Mucosa of rectum (tissue), 2 donors: ENCODE measurements at regions not wholly inside any gene's neighbourhood (a gene's known extent, or its start where the extent isn't known, plus 50 kb on each side); places are given as distances from the start of the nearest gene placed in this dataset.

Source experiments
- H3K27ac ChIP-seq, 2 donors: one replicate each; pipeline ENCODE4 v1.7.0; 2013; ENCODE audit warnings: inconsistent platforms in 2 of 2, low read depth in 2 of 2, low read length in 2 of 2
- H3K27me3 ChIP-seq, 2 donors: one replicate each; pipeline ENCODE4 v1.7.0; 2013; ENCODE audit warnings: low read length in 2 of 2; ENCODE audit not compliant: control insufficient read depth in 2 of 2, insufficient read depth in 2 of 2
- H3K36me3 ChIP-seq, 2 donors: one replicate each; pipeline ENCODE4 v1.7.0; 2013; ENCODE audit warnings: low read length in 2 of 2; ENCODE audit not compliant: control insufficient read depth in 2 of 2, insufficient read depth in 2 of 2
- H3K4me1 ChIP-seq, 2 donors: one replicate each; pipeline ENCODE4 v1.7.0; 2013; ENCODE audit warnings: low read length in 2 of 2, mild to moderate bottlenecking in 1 of 2; ENCODE audit not compliant: control insufficient read depth in 2 of 2, insufficient read depth in 2 of 2
- H3K4me3 ChIP-seq, 2 donors: one replicate each; pipeline ENCODE4 v1.7.0; 2013; ENCODE audit warnings: low read length in 2 of 2
- H3K9ac ChIP-seq, 2 donors: one replicate each; pipeline ENCODE4 v1.7.0; 2013; ENCODE audit warnings: low read length in 2 of 2, low read depth in 1 of 2, mild to moderate bottlenecking in 1 of 2
- H3K9me3 ChIP-seq, 2 donors: one replicate each; pipeline ENCODE4 v1.7.0; 2013; ENCODE audit warnings: low read length in 2 of 2; ENCODE audit not compliant: control insufficient read depth in 2 of 2
- donor health status: healthy.
- donor health status: Normal muscosa, but diverticular disease.

GRCh38 chr20:63099456-63100173 is 92.9 kb upstream of the BHLHE23 start:
- Histone ChIP-seq H3K4me3 (no peak overlapping the region), H3K27me3 (no peaks in the 10 kb centered on the region), H3K36me3 (no peaks in the 10 kb centered on the region), H3K9ac (no peak overlapping the region), H3K27ac (no peak overlapping the region), H3K4me1 (peaks cover 7 to 11% of the 10 kb centered on the region in 2 donors), H3K9me3 (no peaks in the 10 kb centered on the region)

DNA sequence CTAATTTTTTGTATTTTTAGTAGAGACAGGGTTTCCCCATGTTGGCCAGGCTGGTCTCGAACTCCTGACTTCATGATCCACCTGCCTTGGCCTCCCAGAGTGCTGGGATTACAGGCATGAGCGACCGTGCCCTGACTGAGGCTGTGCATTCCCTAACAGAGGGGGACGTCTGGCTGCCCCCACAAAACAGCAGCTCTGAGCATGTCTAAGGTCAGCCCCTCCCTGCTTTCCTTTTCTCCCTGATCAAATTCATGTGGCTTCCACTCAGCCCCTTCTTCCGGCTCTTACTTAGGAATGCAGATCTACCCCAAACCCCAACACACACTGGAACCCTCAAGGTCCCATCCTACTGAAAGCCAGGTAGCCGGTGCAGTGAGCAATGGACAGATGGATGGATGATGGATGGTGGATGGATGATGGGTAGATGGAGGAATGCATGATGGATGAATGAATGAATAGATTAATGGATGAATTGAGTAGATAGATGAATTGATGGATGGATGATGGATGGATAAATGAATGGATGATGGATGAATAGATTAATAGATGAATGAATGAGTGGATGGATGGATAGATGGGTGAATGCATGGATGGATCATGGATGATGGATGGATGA is 91.5 kb upstream of the BHLHE23 start:
- H3K4me1 ChIP-seq, result peaks cover 7 to 11% of the 10 kb centered on the region in 2 donors
- H3K9me3 ChIP-seq, result no peaks in the 10 kb centered on the region
- no peaks in the 10 kb centered on the region for H3K27me3 ChIP-seq
- no peaks in the 10 kb centered on the region for H3K36me3 ChIP-seq
- no peak overlapping the region for H3K9ac ChIP-seq
- H3K27ac ChIP-seq, result no peak overlapping the region
- H3K4me3 ChIP-seq, result no peak overlapping the region

- H3K27me3 ChIP-seq, result no peaks in the 10 kb centered on the region
- no peak overlapping the region for H3K4me3 ChIP-seq
- peaks cover 4 to 11% of the 10 kb centered on the region in 2 donors for H3K4me1 ChIP-seq
- H3K36me3 ChIP-seq, result no peaks in the 10 kb centered on the region
- H3K9ac ChIP-seq, result no peak overlapping the region
- H3K27ac ChIP-seq, result no peak overlapping the region
- no peaks in the 10 kb centered on the region for H3K9me3 ChIP-seq
Observed at GRCh38 chr20:63097336-63097831, 90.6 kb upstream of the BHLHE23 start.

GRCh38 chr20:63096681-63097335 is 90.0 kb upstream of the BHLHE23 start:
- H3K27ac ChIP-seq, result no peak overlapping the region
- no peaks in the 10 kb centered on the region for H3K9me3 ChIP-seq
- H3K4me3 ChIP-seq, result no peak overlapping the region
- H3K27me3 ChIP-seq, result no peaks in the 10 kb centered on the region
- H3K9ac ChIP-seq, result no peak overlapping the region
- H3K36me3 ChIP-seq, result no peaks in the 10 kb centered on the region
- peaks cover 2 to 8% of the 10 kb centered on the region in 2 donors for H3K4me1 ChIP-seq

DNA sequence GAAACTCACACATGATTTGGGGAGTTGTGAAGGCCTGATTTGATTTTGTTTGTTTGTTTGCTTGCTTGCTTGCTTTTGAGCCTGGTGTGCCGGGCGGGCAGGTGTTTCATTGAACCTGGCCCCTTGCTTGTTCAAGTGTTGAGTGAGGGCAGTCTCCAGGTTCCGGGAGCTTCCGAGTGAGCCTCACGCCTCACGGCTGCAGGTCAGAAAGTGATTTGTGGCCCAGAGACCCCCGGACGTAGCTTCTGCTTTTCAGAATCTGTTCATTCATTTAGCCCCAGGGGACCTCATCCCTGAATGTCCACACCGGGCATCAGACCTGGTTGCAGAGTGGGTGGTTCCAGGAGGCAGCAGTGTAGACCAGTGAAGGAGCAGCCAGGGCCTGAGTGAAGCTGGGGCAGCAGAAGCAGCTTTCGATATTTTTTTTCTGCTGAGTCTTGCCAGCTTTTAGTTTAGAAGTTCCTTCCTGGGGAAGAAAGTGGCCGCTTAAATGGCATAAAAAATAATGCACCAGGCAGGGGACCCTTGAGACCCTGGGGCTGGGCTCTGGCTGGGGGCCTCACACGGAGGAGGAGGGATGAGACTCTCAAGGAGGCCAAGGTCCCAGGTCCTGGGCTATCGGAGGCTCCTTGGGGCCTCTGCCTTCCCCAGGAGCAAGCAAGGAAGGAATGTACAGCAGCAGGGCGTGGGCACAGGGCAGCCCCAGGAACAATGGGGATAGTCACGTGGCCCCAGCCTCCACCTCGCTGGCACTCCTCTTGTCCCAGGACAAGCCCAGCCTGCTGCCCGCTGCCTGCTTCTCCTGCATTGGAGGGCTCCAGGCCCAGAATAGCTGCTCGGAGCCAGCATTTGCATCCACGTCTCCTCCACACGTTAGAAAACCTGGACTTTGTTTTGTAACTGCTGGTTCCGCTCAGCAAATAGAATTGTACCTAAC is 89.2 kb upstream of the BHLHE23 start:
- H3K36me3 ChIP-seq, result no peaks in the 10 kb centered on the region
- H3K4me1 ChIP-seq, result peaks cover 0 to 6% of the 10 kb centered on the region in 2 donors
- H3K27ac ChIP-seq, result no peak overlapping the region
- H3K9ac ChIP-seq, result no peak overlapping the region
- H3K27me3 ChIP-seq, result no peaks in the 10 kb centered on the region
- no peaks in the 10 kb centered on the region for H3K9me3 ChIP-seq
- H3K4me3 ChIP-seq, result no peak overlapping the region

GRCh38 chr20:63094767-63095499 is 88.2 kb upstream of the BHLHE23 start:
- Histone ChIP-seq H3K27ac (no peak overlapping the region), H3K4me1 (peaks cover 0 to 6% of the 10 kb centered on the region in 2 donors), H3K9ac (no peak overlapping the region), H3K36me3 (no peaks in the 10 kb centered on the region), H3K9me3 (no peaks in the 10 kb centered on the region), H3K4me3 (no peak overlapping the region), H3K27me3 (no peaks in the 10 kb centered on the region)

DNA sequence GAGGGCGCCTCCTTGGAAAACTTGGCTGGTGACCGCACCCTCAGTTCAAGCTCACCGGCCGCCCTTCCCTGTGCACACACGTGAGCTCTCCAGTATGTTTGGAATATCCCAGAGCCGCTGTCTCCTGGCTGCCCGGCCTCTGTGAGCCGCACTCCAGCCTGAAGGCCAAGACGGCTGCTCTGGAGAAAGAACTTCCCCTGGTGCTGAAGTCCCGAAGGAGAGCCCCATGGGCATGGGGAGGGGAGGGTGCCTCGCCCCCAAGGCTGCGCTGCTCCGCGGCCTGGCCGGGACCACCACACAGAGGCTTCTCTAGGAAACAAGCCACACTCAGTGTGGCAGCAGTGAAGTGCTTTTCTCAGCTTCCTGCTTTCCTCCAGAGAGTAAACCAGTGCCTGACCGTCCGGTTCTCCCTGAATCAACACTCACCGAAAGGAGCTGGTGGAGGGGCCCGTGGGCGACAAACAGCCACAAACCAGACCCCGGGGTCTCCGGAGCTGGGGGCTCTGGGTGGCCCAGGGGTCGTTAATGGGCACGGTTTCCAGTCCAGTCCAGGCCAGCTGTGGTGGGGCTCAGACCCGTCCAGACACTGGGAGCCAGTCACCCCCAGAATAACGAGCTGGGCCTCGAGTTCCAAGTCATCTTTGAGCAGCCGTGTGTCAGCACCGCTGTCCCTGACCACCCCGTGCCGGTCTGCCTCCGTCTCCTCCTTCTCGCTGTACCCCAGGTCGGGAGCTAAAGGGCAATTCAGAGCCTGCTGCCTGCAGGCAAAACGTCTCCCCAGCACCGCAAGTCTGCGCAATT is 87.4 kb upstream of the BHLHE23 start:
- Histone ChIP-seq H3K27ac (no peak overlapping the region), H3K9ac (no peak overlapping the region), H3K9me3 (no peaks in the 10 kb centered on the region), H3K27me3 (no peaks in the 10 kb centered on the region), H3K4me3 (no peak overlapping the region), H3K4me1 (peaks cover 0 to 6% of the 10 kb centered on the region in 2 donors), H3K36me3 (no peaks in the 10 kb centered on the region)

DNA sequence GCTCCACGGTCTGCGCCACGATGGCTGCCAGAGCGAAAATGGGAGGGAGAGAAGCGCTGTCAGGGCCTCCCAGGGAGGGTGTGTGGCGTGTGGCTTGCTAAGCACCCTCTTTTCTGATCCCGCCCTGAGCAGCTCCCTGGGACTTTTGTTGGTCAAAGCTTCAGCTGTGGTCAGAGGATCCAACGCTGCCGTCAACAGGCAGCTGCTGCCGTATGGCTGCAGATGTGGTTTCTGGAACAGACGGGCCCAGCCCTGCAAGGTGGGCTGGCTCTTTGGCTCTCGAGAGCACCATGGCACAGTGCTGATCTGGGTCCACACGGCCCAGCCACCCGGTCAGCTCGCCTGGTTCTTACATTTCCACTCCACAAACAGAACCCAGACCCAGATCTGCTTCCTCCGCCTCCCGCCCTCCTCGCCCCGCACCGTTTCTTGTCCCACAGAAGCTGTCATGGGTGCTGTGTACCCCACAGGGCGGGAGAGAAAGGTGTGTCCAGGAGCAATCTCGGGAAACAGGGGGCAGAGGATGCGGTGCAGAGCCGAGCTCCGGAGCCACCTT is 86.0 kb upstream of the BHLHE23 start:
- no peaks in the 10 kb centered on the region for H3K9me3 ChIP-seq
- no peaks in the 10 kb centered on the region for H3K36me3 ChIP-seq
- H3K27ac ChIP-seq, result no peak overlapping the region
- no peak overlapping the region for H3K9ac ChIP-seq
- peaks cover 0 to 6% of the 10 kb centered on the region in 2 donors for H3K4me1 ChIP-seq
- H3K4me3 ChIP-seq, result no peak overlapping the region
- H3K27me3 ChIP-seq, result peaks cover 2 to 4% of the 10 kb centered on the region in 2 donors
